GM23338 (cell line): ENCODE measurements at regions not wholly inside any gene's neighbourhood (a gene's known extent, or its start where the extent isn't known, plus 50 kb on each side); places are given as distances from the start of the nearest gene placed in this dataset.

Experiments
- CTCF ChIP-seq, 2 experiments: fragments of 200-600 bp in 1 of 2; sonication (generic) in 1 of 2; conservative IDR thresholded peaks; 2 replicates each; pipeline versions ENCODE4 v1.5.1 to v1.6.1; 2016 to 2017; ENCODE audit warnings: antibody characterized with exemption in 2 of 2, low read depth in 2 of 2, mild to moderate bottlenecking in 2 of 2, moderate library complexity in 1 of 2
- EZH2phosphoT487 ChIP-seq: fragments of 200-600 bp; sonication (generic); IDR thresholded peaks from one replicate; pipeline ENCODE4 v1.8.1; 2018; ENCODE audit warnings: antibody characterized with exemption; ENCODE audit not compliant: unreplicated experiment
- REST ChIP-seq: IDR thresholded peaks from one replicate; pipeline ENCODE4 v1.6.1; 2018; ENCODE audit warnings: antibody characterized with exemption; ENCODE audit not compliant: unreplicated experiment
- ZNF462 ChIP-seq: fragments of 250-450 bp; sonication (Bioruptor Pico); IDR thresholded peaks from 2 replicates; pipeline ENCODE4 v1.5.0; 2020; ENCODE audit warnings: mild to moderate bottlenecking, moderate library complexity

- TF ChIP-seq EZH2phosphoT487 = no peak
- TF ChIP-seq CTCF (conservative IDR thresholded peaks at IDR 0.05; ENCODE audit: low read depth in 2 of 2) = no peak
- no peak for TF ChIP-seq ZNF462
- no peak for TF ChIP-seq REST
These were observed 245.6 kb upstream of the NEIL3 start for GRCh38 chr4:177064116-177064515.
